ENCODE measurements at regions not wholly inside any gene's neighbourhood (a gene's known extent, or its start where the extent isn't known, plus 50 kb on each side); places are given as distances from the start of the nearest gene placed in this dataset.

DNA sequence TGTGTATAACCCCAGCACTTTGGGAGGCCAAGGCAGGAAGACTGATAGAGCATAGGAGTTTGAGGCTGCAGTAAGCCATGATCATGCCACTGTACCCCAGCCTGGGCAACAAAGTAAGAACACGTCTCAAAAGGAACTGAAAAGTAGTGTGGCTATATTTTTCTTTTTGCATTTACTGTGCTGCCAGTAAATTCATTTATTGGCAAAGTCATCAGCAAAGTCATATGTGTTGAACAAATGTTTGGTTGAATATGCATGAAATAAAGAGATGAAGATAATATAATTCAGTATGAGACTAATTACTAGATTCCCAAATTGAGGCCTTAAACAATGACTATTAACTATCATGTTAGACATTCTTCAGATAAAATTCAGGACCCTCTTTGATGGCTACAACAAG, 829.1 kb downstream of the PCDH7 start:
- DNase-seq = no peak

DNA sequence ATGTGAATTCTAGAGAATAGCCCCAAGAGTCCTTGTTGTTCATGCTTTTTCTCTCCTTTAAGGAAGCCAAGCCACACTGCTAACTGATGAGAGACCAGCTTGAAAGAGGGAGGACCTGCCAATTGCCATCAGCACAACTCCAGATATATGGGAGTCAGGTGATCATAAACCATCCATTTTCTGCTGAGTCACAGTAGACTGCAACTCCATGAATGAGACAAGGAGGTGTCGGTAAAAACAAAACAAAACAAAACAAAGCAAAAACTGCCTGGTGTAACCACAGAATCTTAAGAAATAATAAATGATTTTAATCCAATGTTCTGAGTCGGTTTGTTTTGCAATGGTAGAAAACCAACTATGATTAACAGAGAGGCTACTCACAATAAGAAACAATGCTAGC, 837.3 kb downstream of the PCDH7 start:
- DNase-seq = no peak

DNA sequence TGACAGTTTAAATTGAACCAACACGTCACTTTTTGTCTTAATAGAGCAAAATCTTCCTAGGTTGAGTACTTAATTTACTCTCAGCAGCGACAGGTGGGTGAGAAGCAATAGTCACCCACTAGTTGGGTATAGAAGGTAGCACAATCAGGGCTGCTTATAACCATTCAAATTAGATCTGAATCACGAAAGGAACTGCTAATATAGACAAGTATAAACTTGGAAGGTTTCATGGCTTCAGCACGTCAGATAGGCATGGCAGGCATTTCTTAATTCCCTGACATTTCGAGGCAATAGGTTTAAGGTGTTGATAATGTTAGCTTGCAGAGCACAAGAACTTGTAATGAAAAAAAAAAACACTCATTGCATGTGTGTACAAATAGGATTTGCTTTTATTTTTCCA, 853.4 kb downstream of the PCDH7 start:
- DNase-seq = no peak

DNA sequence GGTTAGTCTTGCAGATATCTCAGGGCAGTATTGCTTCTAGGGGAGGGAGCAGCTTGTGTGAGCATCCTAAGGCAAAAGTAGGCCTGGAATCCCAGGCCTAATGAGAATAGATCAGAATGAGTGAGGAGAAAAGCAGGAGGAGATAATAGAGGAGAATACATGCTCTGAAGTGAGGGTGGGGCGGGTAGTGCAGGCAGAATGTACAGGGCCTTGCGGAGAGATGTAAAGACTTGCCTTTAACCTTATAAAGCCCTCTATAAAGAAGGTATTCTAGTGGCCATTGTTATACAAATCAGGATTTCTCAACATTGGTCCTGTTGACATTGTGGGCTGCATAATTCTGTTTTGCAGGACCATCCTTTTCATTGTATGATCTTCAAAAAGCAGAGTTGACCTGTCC, 855.3 kb downstream of the PCDH7 start:
- no peak for DNase-seq

DNA sequence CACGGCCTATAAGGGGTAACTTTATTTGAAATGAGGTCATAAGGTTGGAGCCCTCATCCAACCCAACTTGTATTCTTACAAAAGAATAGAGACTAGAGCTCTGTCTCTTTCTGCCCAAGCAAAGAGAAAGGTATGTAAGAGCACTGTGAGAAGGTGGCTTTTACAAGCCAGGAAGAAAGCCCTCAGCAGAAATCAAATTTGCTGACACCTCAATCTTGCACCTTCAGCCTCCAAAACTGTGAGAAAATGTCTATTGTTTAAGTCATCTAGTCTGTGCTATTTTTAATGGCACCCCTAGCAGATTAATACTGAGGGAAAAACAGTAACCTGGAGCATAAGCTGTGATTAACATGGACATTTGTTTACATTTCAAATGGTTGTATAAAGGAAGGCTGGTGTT, 860.7 kb downstream of the PCDH7 start:
- no peak for DNase-seq

DNA sequence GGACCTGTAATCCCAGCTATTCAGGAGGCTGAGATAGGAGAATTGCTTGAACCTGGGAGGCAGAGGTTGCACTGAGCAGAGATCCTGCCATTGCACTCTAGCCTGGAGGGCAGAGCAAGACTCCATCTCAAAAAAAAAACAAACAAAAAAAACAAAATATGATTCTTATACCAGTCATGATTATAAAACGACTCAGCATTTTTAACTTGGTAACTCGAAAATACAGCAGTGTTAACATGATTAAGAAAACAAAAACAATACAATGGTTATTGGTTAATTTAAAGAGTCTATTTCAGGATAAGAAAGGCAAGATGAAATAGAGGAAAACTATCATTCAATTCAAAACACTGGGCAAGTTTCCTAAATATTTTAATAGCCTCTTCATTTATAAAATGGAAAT, 865.3 kb downstream of the PCDH7 start:
- DNase-seq = no peak

DNA sequence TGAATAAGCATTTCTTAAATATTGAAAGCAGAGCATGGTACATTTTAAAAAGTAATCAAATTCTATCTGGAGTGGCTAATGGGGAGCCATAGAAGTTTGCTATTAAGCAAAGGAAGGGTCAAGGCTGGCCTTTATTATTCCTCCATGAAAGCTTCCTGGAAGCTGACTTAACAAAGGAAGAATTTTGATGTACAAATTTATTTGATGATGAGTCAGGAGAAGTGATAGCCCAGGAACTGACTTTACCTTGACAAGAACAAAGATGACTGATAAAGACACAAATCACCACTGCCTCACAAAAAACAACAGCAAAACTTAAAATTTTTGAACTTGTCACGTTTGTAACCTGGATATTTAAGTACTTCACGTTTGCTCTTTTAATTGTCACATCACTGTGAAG, 872.1 kb downstream of the PCDH7 start:
- DNase-seq = no peak

DNA sequence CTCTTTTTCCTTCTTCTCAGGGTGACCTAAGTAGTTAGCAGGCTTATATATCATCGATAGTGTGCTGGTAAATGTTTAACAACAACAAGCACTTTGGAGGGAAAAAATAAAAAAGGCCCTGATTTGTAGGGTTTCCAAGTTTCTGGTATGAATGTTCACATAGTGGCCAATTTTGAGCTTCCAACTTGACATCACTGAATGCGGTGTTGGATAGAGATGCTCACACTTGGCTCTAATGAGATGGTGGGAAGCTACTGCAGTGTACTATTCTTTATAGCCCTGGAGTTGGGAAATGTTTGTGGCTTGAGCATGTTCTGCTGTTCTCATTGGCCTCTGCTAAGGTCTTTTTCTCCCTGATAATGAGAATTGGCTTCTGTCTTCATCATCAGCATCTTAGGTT, 875.3 kb downstream of the PCDH7 start:
- no peak for DNase-seq

DNA sequence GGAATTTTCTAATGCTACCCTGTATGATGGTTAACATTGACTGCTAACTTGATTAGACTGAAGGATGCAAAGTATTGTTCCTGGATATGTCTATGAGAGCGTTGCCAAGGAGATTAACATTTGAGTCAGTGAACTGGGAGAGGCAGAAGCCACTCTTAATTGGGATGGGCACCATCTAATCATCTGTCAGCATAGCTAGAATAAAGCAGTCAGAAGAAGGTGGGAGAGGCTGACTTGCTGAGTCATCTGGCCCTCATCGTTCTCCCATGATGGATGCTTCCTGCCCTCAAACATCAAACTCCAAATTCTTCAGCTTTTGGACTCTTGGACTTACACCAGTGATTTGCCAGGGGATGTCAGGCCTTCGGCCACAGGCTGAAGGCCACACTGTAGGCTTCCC, 878.5 kb downstream of the PCDH7 start:
- DNase-seq = no peak

DNA sequence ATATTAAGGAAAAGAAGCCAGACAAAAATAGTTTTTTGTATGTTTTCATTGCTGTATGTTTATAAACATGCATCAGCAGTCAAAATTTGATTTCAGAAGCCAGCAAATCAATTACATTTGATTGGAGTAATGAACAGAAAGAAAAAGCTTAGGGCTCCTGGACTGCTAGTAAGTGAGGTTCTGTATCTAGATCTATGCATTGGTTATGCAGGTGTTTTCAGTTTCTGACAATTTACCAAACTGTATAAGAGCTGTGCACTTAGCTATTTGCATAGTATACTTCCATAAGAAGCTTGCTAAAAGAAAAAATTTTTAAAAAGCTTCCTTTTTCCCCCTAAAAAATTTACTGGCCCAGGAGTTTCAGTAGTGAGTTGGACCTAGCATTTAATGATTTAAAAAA, 881.6 kb downstream of the PCDH7 start:
- DNase-seq = no peak

DNA sequence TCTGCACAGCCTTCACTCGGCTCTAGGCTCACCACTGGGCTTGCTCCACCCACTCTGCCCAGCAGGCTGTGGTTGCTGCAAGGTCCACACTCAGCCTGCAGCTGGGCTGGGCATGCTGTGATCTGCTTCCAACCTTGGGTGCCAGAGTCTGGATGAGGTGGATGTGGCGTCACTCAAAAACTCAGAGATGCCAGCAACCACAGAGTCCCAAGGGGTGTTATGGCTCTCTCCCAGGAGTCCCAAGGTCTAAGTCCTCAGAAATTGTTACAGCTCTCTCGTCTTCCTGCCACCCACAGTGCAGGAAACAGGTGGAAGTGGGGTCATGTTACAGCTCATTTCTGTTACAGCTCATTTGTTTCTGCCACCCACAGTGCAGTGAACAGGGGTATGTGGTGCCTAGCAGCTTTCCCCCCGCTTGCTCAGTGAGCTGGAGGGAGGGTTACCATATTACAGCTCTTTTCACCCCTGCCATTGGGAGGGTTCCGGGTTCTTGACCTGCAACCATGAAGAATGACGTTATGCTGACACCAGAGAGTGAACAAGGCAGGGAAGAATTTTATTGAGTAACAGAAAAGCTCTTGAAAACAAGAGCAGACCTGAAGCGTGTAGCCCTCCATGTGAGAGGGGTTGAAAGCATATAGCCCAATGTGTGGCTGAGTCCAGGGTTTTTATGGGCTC, 893.9 kb downstream of the PCDH7 start:
- DNase-seq = no peak

DNA sequence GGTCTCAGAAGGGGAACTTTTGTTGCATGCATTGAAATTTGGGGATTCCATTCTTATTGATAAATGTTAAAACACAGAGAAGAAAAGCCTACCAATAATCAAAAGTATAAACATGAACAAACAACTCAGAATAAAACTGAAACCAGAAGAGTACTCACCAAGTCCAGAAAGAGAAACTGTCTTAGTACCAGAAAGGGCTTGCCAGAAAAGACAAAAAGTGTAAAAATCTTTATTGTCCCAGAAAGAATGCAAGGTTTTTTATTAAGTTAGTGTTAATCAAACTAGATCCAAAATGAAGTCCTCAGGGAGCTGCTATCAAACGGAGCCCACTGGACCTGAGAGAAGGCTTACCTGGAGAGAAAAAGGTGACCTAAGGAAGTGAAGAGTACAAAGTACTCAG, 897.5 kb downstream of the PCDH7 start:
- no peak for DNase-seq

DNA sequence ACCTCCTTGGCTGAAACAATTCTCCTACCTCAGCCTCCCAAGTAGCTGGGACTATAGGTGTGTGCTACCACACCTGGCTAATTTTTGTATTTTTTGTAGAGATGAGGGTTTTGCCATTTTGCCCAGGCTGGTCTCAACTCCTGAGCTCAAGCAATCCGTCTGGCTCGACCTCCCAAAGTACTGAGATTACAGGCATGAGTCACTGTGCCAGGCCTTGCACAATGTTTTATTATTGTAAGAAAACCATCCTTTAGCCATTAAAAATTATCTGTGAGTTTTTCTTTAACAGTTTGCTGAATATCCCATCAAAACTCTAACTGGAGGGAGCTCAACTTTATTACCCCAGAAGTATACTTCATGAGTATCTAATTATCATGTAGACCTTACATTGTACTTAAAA, 900.3 kb downstream of the PCDH7 start:
- DNase-seq = no peak

DNA sequence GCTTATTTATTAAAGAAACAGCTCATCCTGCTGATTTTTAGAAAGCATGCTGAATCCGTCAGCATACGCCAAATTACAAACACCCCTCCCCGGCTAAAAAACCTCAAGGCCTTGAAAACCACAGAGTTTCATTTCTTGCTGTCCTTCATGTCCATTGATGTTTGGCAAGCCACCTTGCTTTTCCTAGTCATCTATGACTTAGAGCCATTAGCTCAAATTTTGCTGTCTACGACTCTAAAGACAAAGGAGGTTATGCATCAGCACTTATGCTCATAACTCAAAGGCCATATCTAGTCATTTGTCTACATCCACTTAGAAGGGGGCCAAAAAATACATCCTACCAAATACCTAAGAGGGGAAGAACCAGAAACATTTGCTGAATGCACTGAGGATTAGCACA, 925.1 kb downstream of the PCDH7 start:
- no peak for DNase-seq

DNA sequence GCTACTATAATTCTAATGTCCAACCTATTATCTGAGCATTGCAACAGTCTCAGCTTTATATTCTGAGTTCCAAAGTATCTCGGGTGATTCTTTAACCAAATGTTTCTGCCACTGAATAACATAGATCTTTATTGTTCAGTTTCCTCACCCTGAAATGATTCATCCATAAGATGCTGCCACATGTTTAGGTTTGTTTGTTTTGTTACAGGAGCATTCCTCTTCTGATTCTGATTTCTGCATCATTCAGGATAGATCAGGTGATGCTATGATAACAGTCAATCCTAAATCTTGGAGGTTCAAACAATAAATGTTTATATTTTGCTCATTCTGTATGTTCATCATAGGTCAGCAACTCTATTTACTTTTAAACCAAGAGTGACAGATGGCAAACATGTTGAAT, 927.6 kb downstream of the PCDH7 start:
- DNase-seq = no peak

DNA sequence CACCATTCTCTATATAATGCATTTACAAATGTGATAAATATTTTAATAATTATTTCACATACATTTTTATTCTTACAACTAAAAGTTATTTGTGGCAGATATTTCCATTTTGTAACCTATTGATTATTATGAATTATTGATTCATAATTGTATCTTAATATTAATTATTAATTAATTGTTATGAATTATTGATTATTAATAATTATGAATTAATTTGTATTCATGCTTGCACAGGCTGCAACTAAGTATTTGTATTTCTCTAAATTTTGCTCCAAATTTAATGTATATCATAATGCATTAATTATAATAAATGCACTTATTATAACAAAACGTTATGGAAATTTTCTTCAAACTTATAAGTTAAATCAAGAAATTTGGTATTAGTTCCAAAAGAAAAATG, 929.7 kb downstream of the PCDH7 start:
- no peak for DNase-seq

DNA sequence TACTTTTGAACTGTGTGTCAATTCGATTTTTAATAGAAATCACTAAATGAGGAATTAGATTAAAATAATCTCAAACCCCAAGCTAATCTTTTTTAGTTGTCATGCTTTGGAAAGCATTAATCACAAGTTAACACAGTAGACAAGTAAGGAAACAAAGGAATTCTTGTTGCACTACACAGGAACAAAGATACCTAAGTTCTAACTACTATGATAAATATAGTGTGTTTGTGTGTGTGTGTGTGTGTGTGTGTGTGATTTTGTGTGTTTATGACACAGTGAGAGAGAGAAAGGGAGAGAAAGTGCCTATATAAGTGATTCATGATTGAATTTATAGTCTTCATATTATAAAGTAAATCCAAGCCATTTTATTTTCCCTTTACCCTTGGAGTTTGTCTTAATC, 931.4 kb downstream of the PCDH7 start:
- DNase-seq = no peak

DNA sequence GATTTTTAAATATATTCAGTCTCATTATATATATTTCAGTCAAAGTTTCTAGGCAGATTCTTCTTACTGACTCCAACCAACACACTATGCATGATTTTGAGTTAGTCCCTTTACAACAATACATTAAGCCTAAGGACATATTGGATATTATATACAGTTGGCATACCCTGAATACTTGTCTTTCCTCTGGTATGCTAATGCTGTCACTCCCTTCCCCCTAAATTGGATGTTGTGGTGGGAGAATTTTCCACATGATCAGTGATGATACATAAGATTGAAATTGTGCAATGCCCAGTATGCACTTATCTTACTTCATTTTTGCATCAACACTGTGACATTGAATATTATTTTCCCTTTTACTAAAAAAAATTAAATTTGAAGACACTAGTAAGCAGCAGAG, 935.2 kb downstream of the PCDH7 start:
- no peak for DNase-seq

DNA sequence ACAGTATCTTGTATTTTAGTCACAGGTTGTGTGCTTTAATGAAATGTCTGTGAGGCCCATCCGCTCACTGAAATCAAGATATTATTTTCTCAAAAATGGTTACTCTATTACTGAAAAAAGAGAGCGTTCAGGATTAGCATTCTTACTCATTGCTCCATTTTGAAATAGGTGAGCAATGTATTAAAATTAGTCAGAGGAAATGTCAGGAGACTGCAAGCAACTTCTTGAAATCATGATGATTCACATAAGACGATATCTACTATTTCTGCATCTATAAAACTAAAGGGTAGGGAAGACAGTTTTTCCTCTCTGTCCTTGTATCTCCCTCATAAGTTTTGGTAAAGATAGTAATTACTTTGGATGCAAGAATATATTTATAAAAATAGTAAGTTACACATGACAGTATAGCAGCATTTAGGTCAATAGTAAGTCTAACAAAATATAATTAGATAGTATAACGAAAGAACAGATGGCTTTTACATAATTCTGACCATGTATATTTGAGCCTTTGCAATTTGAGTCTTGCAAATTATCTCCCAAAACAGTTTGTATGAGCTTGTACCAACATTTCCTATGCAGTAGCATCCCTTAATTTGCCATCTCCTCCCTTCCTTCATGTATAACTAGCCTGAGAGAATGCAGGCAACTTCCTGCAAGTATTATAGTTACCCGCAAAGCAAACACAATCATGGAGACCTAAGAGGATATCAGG, 937.8 kb downstream of the PCDH7 start:
- DNase-seq = no peak

DNA sequence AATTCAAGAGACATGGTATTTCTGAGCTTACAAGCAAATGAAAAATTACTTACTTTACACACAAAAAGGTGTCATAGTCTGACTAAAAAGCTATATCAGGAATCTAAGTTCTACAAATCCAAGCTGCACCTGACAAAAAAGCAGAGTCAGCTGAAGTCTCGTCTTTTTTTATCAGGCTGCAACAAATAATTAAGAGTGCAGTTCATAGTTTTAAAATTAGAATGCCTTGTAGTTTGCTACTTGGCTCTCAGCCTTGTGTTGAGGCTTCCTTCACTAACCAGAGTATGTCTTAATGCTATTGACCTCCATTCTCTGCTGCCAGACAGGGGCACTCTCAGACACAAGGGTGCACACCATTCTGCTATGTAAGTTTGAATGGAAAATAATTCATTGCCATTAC, 940.7 kb downstream of the PCDH7 start:
- DNase-seq = no peak

DNA sequence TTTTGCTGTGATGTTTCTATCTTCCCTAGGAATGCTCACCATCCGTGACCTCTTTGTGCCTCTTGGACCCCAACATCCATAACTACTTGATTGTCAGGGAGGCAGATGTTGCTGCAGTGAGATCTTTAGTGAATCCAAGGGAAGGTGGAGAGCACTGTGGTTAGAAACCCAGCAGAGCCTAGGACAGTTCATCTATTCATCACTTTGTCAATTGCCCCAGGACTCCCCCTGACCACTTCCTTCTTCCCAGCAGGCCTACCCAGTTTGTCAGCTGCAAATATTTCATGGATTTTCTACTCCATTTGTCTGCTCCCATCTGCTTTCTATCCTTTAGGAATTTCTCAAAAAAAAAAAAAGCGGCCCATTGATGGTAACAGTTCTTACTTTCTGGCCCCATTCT, 942.8 kb downstream of the PCDH7 start:
- no peak for DNase-seq

DNA sequence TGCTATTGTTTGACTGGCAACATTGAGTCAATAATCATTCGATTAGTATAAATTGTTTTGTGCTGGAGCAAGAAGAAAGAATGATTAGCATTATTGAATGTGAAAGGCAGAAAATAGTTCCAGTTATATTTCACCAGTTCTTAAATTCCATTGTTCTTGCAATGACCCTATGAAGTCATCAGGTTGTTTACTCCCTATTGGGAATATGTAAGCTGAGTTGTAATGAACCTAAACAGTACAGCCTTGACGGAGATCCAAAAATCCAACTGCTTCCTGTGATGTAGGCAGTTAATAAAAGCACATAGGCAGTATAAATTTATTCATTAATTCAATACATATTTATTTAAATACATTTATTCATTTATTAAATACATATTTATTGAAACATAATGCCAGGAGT, 947.5 kb downstream of the PCDH7 start:
- DNase-seq = no peak

DNA sequence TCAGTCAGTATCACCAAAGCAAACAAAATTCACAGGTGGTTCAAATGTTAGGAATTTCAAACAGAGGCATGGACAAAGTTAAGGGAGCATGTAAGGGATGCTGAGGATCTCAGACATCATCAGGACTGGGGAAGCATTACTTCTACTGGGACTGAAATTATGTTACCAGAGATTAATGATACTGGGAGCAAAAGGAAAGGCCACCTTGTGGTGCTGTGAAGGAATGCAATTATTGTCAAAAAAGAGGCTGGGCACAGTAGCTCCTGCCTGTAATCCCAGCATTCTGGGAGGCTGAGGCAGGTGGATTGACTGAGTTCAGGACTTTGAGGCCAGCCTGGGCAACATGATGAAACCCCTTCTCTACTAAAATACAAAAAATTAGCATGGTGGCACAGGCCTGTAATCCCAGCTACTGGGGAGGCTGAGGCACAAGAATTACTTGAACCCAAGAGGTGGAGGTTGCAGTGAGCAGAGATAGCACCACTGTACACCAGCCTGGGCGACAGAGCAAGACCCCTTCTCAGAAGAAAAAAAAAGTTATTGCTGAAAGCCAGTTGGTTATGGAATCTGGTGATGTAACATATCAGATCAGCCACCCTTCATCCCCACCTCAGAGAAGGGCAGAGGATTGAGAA, 954.3 kb downstream of the PCDH7 start:
- no peak for DNase-seq

DNA sequence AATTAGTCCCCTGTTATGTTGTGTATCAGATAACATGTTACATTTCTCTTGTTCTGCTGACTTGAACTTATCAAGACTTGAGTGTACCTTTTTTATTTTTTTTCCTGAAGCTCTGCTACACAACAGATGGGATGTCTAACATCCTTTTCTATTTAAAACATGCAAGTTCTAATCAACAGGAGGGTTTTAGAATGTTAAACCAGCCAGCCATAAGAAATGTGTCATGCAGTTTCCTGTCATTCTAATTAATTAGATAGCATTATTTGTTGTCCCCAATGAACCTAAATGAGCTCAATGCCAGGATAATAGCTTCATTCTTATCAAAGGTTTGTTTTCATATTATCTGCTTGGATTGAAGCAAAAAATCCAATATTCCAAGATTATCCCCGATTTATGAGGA, 958.2 kb downstream of the PCDH7 start:
- peak; percentile 59 for DNase-seq

DNA sequence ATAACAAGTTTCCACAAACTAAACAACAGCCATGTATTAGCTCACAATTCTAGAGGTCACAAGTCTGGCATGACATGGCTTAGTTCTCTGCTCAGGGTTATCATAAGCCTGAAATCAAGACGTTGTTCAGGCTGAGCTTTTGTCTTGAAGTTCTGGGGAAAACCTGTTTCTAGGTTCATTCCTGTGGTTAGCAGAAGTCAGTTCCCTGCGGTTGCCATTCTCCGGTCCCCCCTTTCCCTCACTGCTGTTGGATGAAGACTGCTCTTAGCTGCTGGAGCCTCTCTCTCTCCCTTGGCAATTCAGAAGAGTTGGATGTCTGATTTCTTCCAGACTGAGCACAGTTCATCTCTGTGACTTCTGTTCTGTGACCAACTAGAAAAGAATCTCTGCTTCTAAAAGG, 962.6 kb downstream of the PCDH7 start:
- no peak for DNase-seq
